Osteocyte (in vitro differentiated cells): ENCODE measurements at regions not wholly inside any gene's neighbourhood (a gene's known extent, or its start where the extent isn't known, plus 50 kb on each side); places are given as distances from the start of the nearest gene placed in this dataset.

ENCODE experiments used
- DNase-seq: peaks from one replicate; pipeline ENCODE4 v3.0.0; 2021; ENCODE audit warnings: mixed read lengths; ENCODE audit not compliant: unreplicated experiment; ENCODE audit errors: extremely low spot score
- H3K27ac Mint-ChIP-seq: one replicate; pipeline ENCODE4 v1.8.0; 2021; ENCODE audit warnings: mild to moderate bottlenecking, mixed read lengths; ENCODE audit not compliant: unreplicated experiment
- H3K27me3 Mint-ChIP-seq: one replicate; pipeline ENCODE4 v1.8.0; 2021; ENCODE audit warnings: mixed read lengths; ENCODE audit not compliant: unreplicated experiment
- H3K36me3 Mint-ChIP-seq: one replicate; pipeline ENCODE4 v1.8.0; 2021; ENCODE audit warnings: mixed read lengths; ENCODE audit not compliant: unreplicated experiment
- H3K4me1 Mint-ChIP-seq: one replicate; pipeline ENCODE4 v1.8.0; 2021; ENCODE audit warnings: mixed read lengths; ENCODE audit not compliant: unreplicated experiment
- H3K4me3 Mint-ChIP-seq: one replicate; pipeline ENCODE4 v1.8.0; 2021; ENCODE audit warnings: mild to moderate bottlenecking, moderate library complexity, mixed read lengths; ENCODE audit not compliant: unreplicated experiment
- H3K9me3 Mint-ChIP-seq: one replicate; pipeline ENCODE4 v1.8.0; 2021; ENCODE audit warnings: mixed read lengths; ENCODE audit not compliant: unreplicated experiment
- TF ChIP-seq, protein P1 (sequence below): fragments of 200-600 bp; sonication (generic); IDR thresholded peaks from 2 replicates; pipeline ENCODE4 v1.5.0; 2021; ENCODE audit warnings: antibody characterized with exemption, mild to moderate bottlenecking, moderate library complexity

DNA sequence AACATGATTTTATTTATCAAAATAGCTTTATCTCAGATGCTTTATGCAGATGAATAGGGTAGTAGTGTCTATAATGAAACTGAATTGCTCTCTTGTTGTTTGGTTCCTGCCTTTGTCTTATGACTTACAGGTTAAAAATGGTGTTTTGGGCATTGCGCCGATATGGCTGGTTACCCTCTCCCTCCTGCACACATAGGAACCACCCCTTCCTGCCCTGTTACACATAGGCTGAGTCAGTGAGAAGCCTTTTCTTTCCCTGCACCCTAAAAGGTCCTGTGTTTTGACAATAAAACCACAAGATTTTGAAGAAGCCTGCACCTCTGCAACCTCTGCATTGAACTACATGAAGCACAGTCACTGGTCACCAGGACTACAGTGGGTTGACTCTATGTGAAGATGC, 655.8 kb upstream of the ANKRD30A start:
- no peaks in the 10 kb centered on the region for H3K9me3 Mint-ChIP-seq
- H3K27me3 Mint-ChIP-seq: no peaks in the 10 kb centered on the region
- DNase-seq: no peak
- no peak overlapping the region for H3K4me3 Mint-ChIP-seq
- peaks cover 16% of the 10 kb centered on the region for H3K4me1 Mint-ChIP-seq
- no peak overlapping the region for H3K27ac Mint-ChIP-seq
- TF ChIP-seq, protein P1, sequence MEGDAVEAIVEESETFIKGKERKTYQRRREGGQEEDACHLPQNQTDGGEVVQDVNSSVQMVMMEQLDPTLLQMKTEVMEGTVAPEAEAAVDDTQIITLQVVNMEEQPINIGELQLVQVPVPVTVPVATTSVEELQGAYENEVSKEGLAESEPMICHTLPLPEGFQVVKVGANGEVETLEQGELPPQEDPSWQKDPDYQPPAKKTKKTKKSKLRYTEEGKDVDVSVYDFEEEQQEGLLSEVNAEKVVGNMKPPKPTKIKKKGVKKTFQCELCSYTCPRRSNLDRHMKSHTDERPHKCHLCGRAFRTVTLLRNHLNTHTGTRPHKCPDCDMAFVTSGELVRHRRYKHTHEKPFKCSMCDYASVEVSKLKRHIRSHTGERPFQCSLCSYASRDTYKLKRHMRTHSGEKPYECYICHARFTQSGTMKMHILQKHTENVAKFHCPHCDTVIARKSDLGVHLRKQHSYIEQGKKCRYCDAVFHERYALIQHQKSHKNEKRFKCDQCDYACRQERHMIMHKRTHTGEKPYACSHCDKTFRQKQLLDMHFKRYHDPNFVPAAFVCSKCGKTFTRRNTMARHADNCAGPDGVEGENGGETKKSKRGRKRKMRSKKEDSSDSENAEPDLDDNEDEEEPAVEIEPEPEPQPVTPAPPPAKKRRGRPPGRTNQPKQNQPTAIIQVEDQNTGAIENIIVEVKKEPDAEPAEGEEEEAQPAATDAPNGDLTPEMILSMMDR: no peak
- H3K36me3 Mint-ChIP-seq: no peaks in the 10 kb centered on the region

GRCh38 chr10:36468620-36469019, 656.8 kb upstream of the ANKRD30A start:
- no peaks in the 10 kb centered on the region for H3K27me3 Mint-ChIP-seq
- no peak for DNase-seq
- H3K4me3 Mint-ChIP-seq: no peak overlapping the region
- TF ChIP-seq, protein P1: no peak
- H3K9me3 Mint-ChIP-seq: no peaks in the 10 kb centered on the region
- H3K36me3 Mint-ChIP-seq: no peaks in the 10 kb centered on the region
- no peak overlapping the region for H3K27ac Mint-ChIP-seq
- H3K4me1 Mint-ChIP-seq: peaks cover 16% of the 10 kb centered on the region

- no peak for DNase-seq
- Mint-ChIP-seq H3K27ac (no peak overlapping the region), H3K9me3 (no peaks in the 10 kb centered on the region), H3K4me1 (peaks cover 10% of the 10 kb centered on the region), H3K27me3 (no peaks in the 10 kb centered on the region), H3K36me3 (no peaks in the 10 kb centered on the region), H3K4me3 (no peak overlapping the region)
- TF ChIP-seq, protein P1: no peak
These were observed 659.6 kb upstream of the ANKRD30A start for GRCh38 chr10:36465604-36466379.

- H3K9me3 Mint-ChIP-seq: no peaks in the 10 kb centered on the region
- no peaks in the 10 kb centered on the region for H3K27me3 Mint-ChIP-seq
- no peaks in the 10 kb centered on the region for H3K36me3 Mint-ChIP-seq
- no peak overlapping the region for H3K27ac Mint-ChIP-seq
- no peak overlapping the region for H3K4me3 Mint-ChIP-seq
- H3K4me1 Mint-ChIP-seq: peaks cover 10% of the 10 kb centered on the region
- DNase-seq: no peak
- TF ChIP-seq, protein P1: no peak
These were observed 661.1 kb upstream of the ANKRD30A start for GRCh38 chr10:36464291-36464690.

DNA sequence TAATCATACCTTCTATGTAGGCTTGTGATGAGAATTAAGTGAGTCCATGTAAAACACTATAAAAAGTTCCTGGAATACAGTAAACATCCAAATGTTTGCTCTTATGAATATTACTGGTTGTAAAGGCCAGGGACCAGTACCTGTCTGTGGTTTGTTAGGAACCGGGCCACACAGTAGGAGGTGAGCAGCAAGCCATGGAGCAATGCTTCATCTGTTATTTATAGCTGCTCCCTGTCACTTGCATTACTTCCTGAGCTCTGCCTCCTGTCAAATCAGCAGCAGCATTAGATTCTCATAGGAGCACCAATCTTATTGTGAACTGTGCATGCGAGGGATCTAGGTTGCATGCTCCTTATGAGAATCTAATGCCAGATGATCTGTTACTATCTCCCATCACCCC, 662.0 kb upstream of the ANKRD30A start:
- H3K27me3 Mint-ChIP-seq: no peaks in the 10 kb centered on the region
- no peaks in the 10 kb centered on the region for H3K36me3 Mint-ChIP-seq
- no peak overlapping the region for H3K27ac Mint-ChIP-seq
- DNase-seq: no peak
- no peak overlapping the region for H3K4me3 Mint-ChIP-seq
- peaks cover 10% of the 10 kb centered on the region for H3K4me1 Mint-ChIP-seq
- H3K9me3 Mint-ChIP-seq: peaks cover 2% of the 10 kb centered on the region
- TF ChIP-seq, protein P1: no peak
